Loucy (cell line): ENCODE measurements at regions not wholly inside any gene's neighbourhood (a gene's known extent, or its start where the extent isn't known, plus 50 kb on each side); places are given as distances from the start of the nearest gene placed in this dataset.
"Not testable (repeated sequence)": the region's sequence is repeated elsewhere in the genome, so short reads cannot be mapped to it uniquely, and the experiment has no call there.

ENCODE experiments used
- H2AFZ ChIP-seq: fragments of 200-600 bp; sonication (generic); 2 replicates; pipeline ENCODE4 v1.6.0; 2016; ENCODE audit warnings: antibody characterized with exemption, mild to moderate bottlenecking, low read length, moderate library complexity
- H3F3A ChIP-seq: fragments of 200-600 bp; 2 replicates; pipeline ENCODE4 v1.6.0; 2016; ENCODE audit warnings: antibody characterized with exemption, low read depth, mild to moderate bottlenecking
- H3K27me3 ChIP-seq: fragments of 200-600 bp; sonication (generic); 2 replicates; pipeline ENCODE4 v1.6.1; 2014; ENCODE audit warnings: low read length, mild to moderate bottlenecking; ENCODE audit not compliant: insufficient read depth, poor library complexity, severe bottlenecking
- H3K36me3 ChIP-seq: fragments of 200-600 bp; sonication (generic); 2 replicates; pipeline ENCODE4 v1.6.1; 2016; ENCODE audit warnings: low read length; ENCODE audit not compliant: insufficient read depth
- H3K4me1 ChIP-seq: fragments of 200-600 bp; sonication (generic); 2 replicates; pipeline ENCODE4 v1.5.1; 2014; ENCODE audit warnings: low read length, mild to moderate bottlenecking; ENCODE audit not compliant: insufficient read depth, poor library complexity, severe bottlenecking
- H3K4me2 ChIP-seq: fragments of 200-600 bp; sonication (generic); 2 replicates; pipeline ENCODE4 v1.6.0; 2014; ENCODE audit warnings: antibody characterized with exemption, low read length, low read depth, mild to moderate bottlenecking; ENCODE audit not compliant: poor library complexity, severe bottlenecking
- H3K4me3 ChIP-seq: fragments of 200-600 bp; sonication (generic); 2 replicates; pipeline ENCODE4 v1.5.1; 2014; ENCODE audit warnings: low read length, mild to moderate bottlenecking, mixed read lengths; ENCODE audit not compliant: poor library complexity, severe bottlenecking
- H3K79me2 ChIP-seq: fragments of 200-600 bp; sonication (generic); 2 replicates; pipeline ENCODE4 v1.6.1; 2014; ENCODE audit warnings: low read length; ENCODE audit not compliant: insufficient read depth
- H3K9ac ChIP-seq: fragments of 200-600 bp; sonication (generic); 2 replicates; pipeline ENCODE4 v1.6.0; 2014; ENCODE audit warnings: mild to moderate bottlenecking, low read depth, low read length, moderate library complexity; ENCODE audit not compliant: poor library complexity, severe bottlenecking
- H3K9me2 ChIP-seq: fragments of 200-600 bp; sonication (generic); replicated peaks from 2 replicates; pipeline ENCODE4 v1.6.1; 2016; ENCODE audit warnings: low read depth, low read length, mixed read lengths
- H3K9me3 ChIP-seq: fragments of 200-600 bp; sonication (generic); 2 replicates; pipeline ENCODE4 v1.6.1; 2014; ENCODE audit warnings: mild to moderate bottlenecking, antibody characterized with exemption, low read length, low read depth; ENCODE audit not compliant: insufficient read depth
- H4K20me1 ChIP-seq: fragments of 200-600 bp; sonication (generic); 2 replicates; pipeline ENCODE4 v1.6.0; 2014; ENCODE audit warnings: antibody characterized with exemption, low read length, mild to moderate bottlenecking; ENCODE audit not compliant: insufficient read depth, poor library complexity, severe bottlenecking
- CTCF ChIP-seq: fragments of 200-600 bp; sonication (generic); conservative IDR thresholded peaks from 2 replicates; pipeline ENCODE4 v1.5.1; 2014; ENCODE audit warnings: mild to moderate bottlenecking, antibody characterized with exemption, low read length
- EZH2phosphoT487 ChIP-seq: fragments of 200-600 bp; IDR thresholded peaks from 2 replicates; pipeline ENCODE4 v1.6.1; 2018; ENCODE audit warnings: antibody characterized with exemption, mild to moderate bottlenecking, moderate library complexity, borderline replicate concordance

GRCh38 chr12:131282292-131283080 is 328.8 kb downstream of the ADGRD1 start:
- Histone ChIP-seq H3K27me3 (no peaks in the 10 kb centered on the region), H3K36me3 (no peaks in the 10 kb centered on the region), H3K4me2 (no peak overlapping the region)

GRCh38 chr12:131283191-131283861 is 329.6 kb downstream of the ADGRD1 start:
- H2AFZ ChIP-seq: no peak overlapping the region
- no peaks in the 10 kb centered on the region for H3K9me3 ChIP-seq
- TF ChIP-seq EZH2phosphoT487 (no peak), CTCF (no peak)
- H3K9ac ChIP-seq: no peak overlapping the region
- no peaks in the 10 kb centered on the region for H3F3A ChIP-seq
- H3K4me1 ChIP-seq: no peaks in the 10 kb centered on the region
- H3K79me2 ChIP-seq: no peaks in the 10 kb centered on the region
- no peak overlapping the region for H3K4me2 ChIP-seq
- H3K4me3 ChIP-seq: no peak overlapping the region
- H4K20me1 ChIP-seq: no peaks in the 10 kb centered on the region
- H3K27me3 ChIP-seq: no peaks in the 10 kb centered on the region
- no peaks in the 10 kb centered on the region for H3K36me3 ChIP-seq
- no peaks in the 10 kb centered on the region for H3K9me2 ChIP-seq

More at GRCh38 chr12:131282292-131283080, 328.8 kb downstream of the ADGRD1 start:
- no peaks in the 10 kb centered on the region for H4K20me1 ChIP-seq
- H3K9me3 ChIP-seq: no peaks in the 10 kb centered on the region
- no peaks in the 10 kb centered on the region for H3K79me2 ChIP-seq
- TF ChIP-seq EZH2phosphoT487 (no peak), CTCF (no peak)
- H3K4me3 ChIP-seq: no peak overlapping the region
- no peak overlapping the region for H3K9ac ChIP-seq
- H3K9me2 ChIP-seq: no peaks in the 10 kb centered on the region
- no peaks in the 10 kb centered on the region for H3K4me1 ChIP-seq
- H2AFZ ChIP-seq: no peak overlapping the region
- no peaks in the 10 kb centered on the region for H3F3A ChIP-seq

- H3K79me2 ChIP-seq, H3K9me3 ChIP-seq: not testable (repeated sequence)
Measured at GRCh38 chr12:131283862-131284825, 330.4 kb downstream of the ADGRD1 start.

GRCh38 chr12:131284954-131285904 is 331.5 kb downstream of the ADGRD1 start:
- not testable (repeated sequence) for H3F3A ChIP-seq, H3K9me2 ChIP-seq, H3K4me2 ChIP-seq, H3K9me3 ChIP-seq, H3K4me3 ChIP-seq, H4K20me1 ChIP-seq, H3K9ac ChIP-seq, H3K27me3 ChIP-seq, H3K79me2 ChIP-seq, H3K4me1 ChIP-seq, H3K36me3 ChIP-seq
- peak overlapping the region; percentile 43; the same call in 1 of the 2 replicates for H2AFZ ChIP-seq

More at GRCh38 chr12:131283862-131284825, 330.4 kb downstream of the ADGRD1 start:
- H3K9ac ChIP-seq, H3F3A ChIP-seq, H2AFZ ChIP-seq, H3K4me2 ChIP-seq, H3K36me3 ChIP-seq, H4K20me1 ChIP-seq, H3K9me2 ChIP-seq, H3K27me3 ChIP-seq, H3K4me1 ChIP-seq, H3K4me3 ChIP-seq: not testable (repeated sequence)

- not testable (repeated sequence) for H3K4me2 ChIP-seq, H3K4me3 ChIP-seq, H3K79me2 ChIP-seq, H3K9me2 ChIP-seq, H3K27me3 ChIP-seq, H4K20me1 ChIP-seq, H3K9me3 ChIP-seq, H3K9ac ChIP-seq, H3F3A ChIP-seq, H3K4me1 ChIP-seq, H2AFZ ChIP-seq, H3K36me3 ChIP-seq
Measured at GRCh38 chr12:131285905-131286295, 332.2 kb downstream of the ADGRD1 start.
